GM12892 (cell line): ENCODE measurements at regions not wholly inside any gene's neighbourhood (a gene's known extent, or its start where the extent isn't known, plus 50 kb on each side); places are given as distances from the start of the nearest gene placed in this dataset.

Source experiments
- POLR2A ChIP-seq: IDR thresholded peaks from 2 replicates; pipeline ENCODE4 v1.6.1; 2011; ENCODE audit warnings: low read depth, low read length, control low read depth
- TAF1 ChIP-seq: IDR thresholded peaks from 2 replicates; pipeline ENCODE4 v1.6.1; 2011; ENCODE audit warnings: low read depth, mild to moderate bottlenecking, control low read depth, low read length, borderline replicate concordance

DNA sequence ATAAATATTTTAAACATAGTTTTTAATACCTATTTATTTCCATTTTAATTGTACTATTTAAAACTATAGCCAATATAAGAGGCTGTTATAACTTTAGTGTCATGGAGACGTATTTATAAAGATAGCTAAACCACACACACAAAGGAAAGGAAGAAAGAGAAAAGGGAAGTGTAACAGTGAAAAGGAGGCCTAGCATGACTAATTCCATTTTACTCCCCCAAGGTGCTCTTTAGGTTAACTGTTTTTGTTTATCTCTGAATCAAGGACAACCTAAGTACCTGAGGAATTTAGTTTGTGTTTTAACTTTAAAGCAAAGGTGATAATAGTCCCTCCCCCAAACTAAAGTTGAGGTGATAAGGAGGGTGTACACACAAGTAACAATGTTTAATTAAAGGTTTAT, 1188.9 kb upstream of the C9orf72 start:
- TF ChIP-seq TAF1 (no peak), POLR2A (no peak)
